NB4 (cell line): ENCODE measurements at regions not wholly inside any gene's neighbourhood (a gene's known extent, or its start where the extent isn't known, plus 50 kb on each side); places are given as distances from the start of the nearest gene placed in this dataset.

Experiments used
- CTCF ChIP-seq: IDR thresholded peaks from one replicate; pipeline ENCODE4 v1.5.1; 2012; ENCODE audit warnings: low read depth, low read length
- MYC ChIP-seq: IDR thresholded peaks from 2 replicates; pipeline ENCODE4 v1.6.1; 2011; ENCODE audit warnings: low read depth, low read length

- TF ChIP-seq CTCF (no peak), MYC (no peak)
These were observed 742.3 kb downstream of the TYW1 start for GRCh38 chr7:67738958-67739357.
